GM21529 (cell line): ENCODE measurements at regions not wholly inside any gene's neighbourhood (a gene's known extent, or its start where the extent isn't known, plus 50 kb on each side); places are given as distances from the start of the nearest gene placed in this dataset.

Experiments used
- ATAC-seq: cut with Tn5 transposase; IDR thresholded peaks from one replicate; pipeline ENCODE4 v1.9.1; 2021; ENCODE audit not compliant: unreplicated experiment

GRCh38 chr4:144302704-144303536 lies 162.4 kb upstream of the GYPA start:
- ATAC-seq = no peak

- ATAC-seq = no peak
These were observed 163.5 kb upstream of the GYPA start for GRCh38 chr4:144304025-144304424.

- ATAC-seq = no peak
These were observed 170.0 kb upstream of the GYPA start for GRCh38 chr4:144310535-144310934.

- no peak for ATAC-seq
These were observed 172.9 kb upstream of the GYPA start for GRCh38 chr4:144313370-144313769.

- peak; percentile 69 for ATAC-seq
These were observed 176.4 kb upstream of the GYPA start for GRCh38 chr4:144316869-144317268.

- no peak for ATAC-seq
These were observed 178.3 kb upstream of the GYPA start for GRCh38 chr4:144318797-144319196.

- ATAC-seq = no peak
These were observed 196.1 kb upstream of the GYPA start for GRCh38 chr4:144336633-144337032.

- peak; percentile 66 for ATAC-seq
These were observed 197.6 kb upstream of the GYPA start for GRCh38 chr4:144338148-144338547.

GRCh38 chr4:144338834-144339233 lies 198.3 kb upstream of the GYPA start:
- no peak for ATAC-seq

GRCh38 chr4:144340931-144341330 lies 200.4 kb upstream of the GYPA start:
- ATAC-seq = peak; percentile 43

GRCh38 chr4:144342949-144343760 lies 202.6 kb upstream of the GYPA start:
- peak; percentile 60 for ATAC-seq

- no peak for ATAC-seq
These were observed 206.6 kb upstream of the GYPA start for GRCh38 chr4:144347121-144347520.

GRCh38 chr4:144350706-144351105 lies 210.2 kb upstream of the GYPA start:
- ATAC-seq = no peak

- ATAC-seq = no peak
These were observed 210.8 kb upstream of the GYPA start for GRCh38 chr4:144351306-144351705.

GRCh38 chr4:144353292-144353691 lies 212.8 kb upstream of the GYPA start:
- ATAC-seq = no peak

- ATAC-seq = peak; percentile 97
These were observed 215.6 kb upstream of the GYPA start for GRCh38 chr4:144355811-144356757.

GRCh38 chr4:144356941-144357381 lies 216.4 kb upstream of the GYPA start:
- no peak for ATAC-seq

GRCh38 chr4:144357975-144358374 lies 217.5 kb upstream of the GYPA start:
- no peak for ATAC-seq

GRCh38 chr4:144360146-144360793 lies 219.8 kb upstream of the GYPA start:
- no peak for ATAC-seq

- ATAC-seq = no peak
These were observed 221.8 kb upstream of the GYPA start for GRCh38 chr4:144362366-144362765.
